Osteoblast (primary cell): ENCODE measurements at regions not wholly inside any gene's neighbourhood (a gene's known extent, or its start where the extent isn't known, plus 50 kb on each side); places are given as distances from the start of the nearest gene placed in this dataset.
"Not testable (repeated sequence)": the region's sequence is repeated elsewhere in the genome, so short reads cannot be mapped to it uniquely, and the experiment has no call there.

Source experiments
- DNase-seq: peaks from one replicate; pipeline ENCODE4 v3.0.0; 2011; ENCODE audit warnings: low spot score, mixed read lengths; ENCODE audit not compliant: insufficient read length; ENCODE audit errors: missing footprints
- H2AFZ ChIP-seq: 2 replicates; pipeline ENCODE4 v1.6.0; 2011; ENCODE audit warnings: mild to moderate bottlenecking, low read length
- H3K27ac ChIP-seq: 2 replicates; pipeline ENCODE4 v1.5.1; 2011; ENCODE audit warnings: mild to moderate bottlenecking, low read depth, low read length, moderate library complexity
- H3K27me3 ChIP-seq: 2 replicates; pipeline ENCODE4 v1.6.0; 2012; ENCODE audit warnings: mild to moderate bottlenecking, control low read depth, inconsistent platforms, low read length, moderate library complexity; ENCODE audit not compliant: insufficient read depth
- H3K36me3 ChIP-seq: 2 replicates; pipeline ENCODE4 v1.5.1; 2011; ENCODE audit warnings: mild to moderate bottlenecking, low read length, control low read depth, moderate library complexity; ENCODE audit not compliant: insufficient read depth
- H3K4me1 ChIP-seq: 2 replicates; pipeline ENCODE4 v1.5.1; 2011; ENCODE audit warnings: mild to moderate bottlenecking, low read length, control low read depth, moderate library complexity; ENCODE audit not compliant: insufficient read depth
- H3K4me2 ChIP-seq: 2 replicates; pipeline ENCODE4 v1.6.0; 2011; ENCODE audit warnings: mild to moderate bottlenecking, low read length; ENCODE audit not compliant: insufficient read depth
- H3K4me3 ChIP-seq: fragments of 200-600 bp; sonication (generic); 3 replicates; pipeline ENCODE4 v1.5.1; 2012; ENCODE audit warnings: mild to moderate bottlenecking, low read length, inconsistent platforms; ENCODE audit not compliant: insufficient read depth
- H3K79me2 ChIP-seq: 2 replicates; pipeline ENCODE4 v1.6.0; 2012; ENCODE audit warnings: mild to moderate bottlenecking, low read length, control low read depth, inconsistent platforms; ENCODE audit not compliant: insufficient read depth
- H3K9me3 ChIP-seq: 2 replicates; pipeline ENCODE4 v1.5.1; 2011; ENCODE audit warnings: low read depth, low read length, control low read depth
- H4K20me1 ChIP-seq: 2 replicates; pipeline ENCODE4 v1.6.0; 2012; ENCODE audit warnings: mild to moderate bottlenecking, low read length, control low read depth; ENCODE audit not compliant: insufficient read depth
- CTCF ChIP-seq: IDR thresholded peaks from 2 replicates; pipeline ENCODE4 v1.5.1; 2011; ENCODE audit warnings: mild to moderate bottlenecking, low read depth, low read length, moderate library complexity; ENCODE audit errors: extremely low read depth

GRCh38 chr16:29248306-29248939, 158.1 kb downstream of the NPIPB11 start:
- H3K4me1 ChIP-seq, H3K9me3 ChIP-seq, H3K27me3 ChIP-seq, H2AFZ ChIP-seq, H3K4me3 ChIP-seq, H3K4me2 ChIP-seq, H4K20me1 ChIP-seq, DNase-seq, H3K36me3 ChIP-seq, H3K27ac ChIP-seq, H3K79me2 ChIP-seq: not testable (repeated sequence)

- not testable (repeated sequence) for H2AFZ ChIP-seq, H3K9me3 ChIP-seq, H3K79me2 ChIP-seq, H3K27ac ChIP-seq, H3K36me3 ChIP-seq, H3K4me2 ChIP-seq, DNase-seq, H3K4me1 ChIP-seq, H4K20me1 ChIP-seq, H3K4me3 ChIP-seq, H3K27me3 ChIP-seq
Measured at GRCh38 chr16:29246091-29246490, 160.4 kb downstream of the NPIPB11 start.

GRCh38 chr16:29237971-29238370, 168.5 kb downstream of the NPIPB11 start:
- Histone ChIP-seq H2AFZ (no peak overlapping the region), H3K4me3 (no peak overlapping the region), H3K27ac (no peak overlapping the region), H3K36me3 (no peaks in the 10 kb centered on the region), H3K79me2 (no peaks in the 10 kb centered on the region), H3K27me3 (no peaks in the 10 kb centered on the region), H4K20me1 (no peaks in the 10 kb centered on the region), H3K9me3 (no peaks in the 10 kb centered on the region), H3K4me1 (no peaks in the 10 kb centered on the region), H3K4me2 (no peak overlapping the region)
- TF ChIP-seq CTCF = no peak
- DNase-seq = no peak

GRCh38 chr16:29237495-29237894, 169.0 kb downstream of the NPIPB11 start:
- H3K9me3 ChIP-seq, H3K4me1 ChIP-seq, H3K27me3 ChIP-seq, H3K4me2 ChIP-seq, DNase-seq, H3K36me3 ChIP-seq, H3K27ac ChIP-seq, H3K79me2 ChIP-seq, H4K20me1 ChIP-seq, H2AFZ ChIP-seq, H3K4me3 ChIP-seq: not testable (repeated sequence)

- not testable (repeated sequence) for H3K36me3 ChIP-seq, H3K4me3 ChIP-seq, H3K79me2 ChIP-seq, H3K9me3 ChIP-seq, H3K27ac ChIP-seq, H3K27me3 ChIP-seq, DNase-seq, H3K4me2 ChIP-seq, H2AFZ ChIP-seq, H3K4me1 ChIP-seq, H4K20me1 ChIP-seq
Measured at GRCh38 chr16:29237023-29237422, 169.5 kb downstream of the NPIPB11 start.

- H3K4me2 ChIP-seq, H3K4me3 ChIP-seq, H3K27me3 ChIP-seq, H3K4me1 ChIP-seq, H3K79me2 ChIP-seq, H4K20me1 ChIP-seq, DNase-seq, H3K36me3 ChIP-seq, H3K27ac ChIP-seq, H3K9me3 ChIP-seq, H2AFZ ChIP-seq: not testable (repeated sequence)
Measured at GRCh38 chr16:29235836-29236370, 170.6 kb downstream of the NPIPB11 start.

GRCh38 chr16:29234536-29235275, 171.8 kb downstream of the NPIPB11 start:
- H3K4me1 ChIP-seq, H2AFZ ChIP-seq, H4K20me1 ChIP-seq, H3K9me3 ChIP-seq, H3K27ac ChIP-seq, DNase-seq, H3K4me3 ChIP-seq, H3K27me3 ChIP-seq, H3K79me2 ChIP-seq, H3K36me3 ChIP-seq, H3K4me2 ChIP-seq: not testable (repeated sequence)

- not testable (repeated sequence) for H3K4me3 ChIP-seq, H3K36me3 ChIP-seq, H3K9me3 ChIP-seq, H3K4me2 ChIP-seq, H3K27ac ChIP-seq, H3K4me1 ChIP-seq, DNase-seq, H3K27me3 ChIP-seq, H3K79me2 ChIP-seq, H2AFZ ChIP-seq, H4K20me1 ChIP-seq
Measured at GRCh38 chr16:29233705-29234404, 172.7 kb downstream of the NPIPB11 start.
